GM10248 (cell line): ENCODE measurements at regions not wholly inside any gene's neighbourhood (a gene's known extent, or its start where the extent isn't known, plus 50 kb on each side); places are given as distances from the start of the nearest gene placed in this dataset.

ENCODE experiments used
- CTCF ChIA-PET: fragments of 300-600 bp; sonication (Branson Sonifier 250); formaldehyde crosslinking; extraction: SDS; loops from one replicate; lab custom pipeline; 2021; ENCODE audit warnings: antibody characterized with exemption; lab: Yijun Ruan, JAX
- POLR2A ChIA-PET: fragments of 350-650 bp; sonication (Branson Sonifier 250); formaldehyde crosslinking; extraction: SDS; loops from one replicate; lab custom pipeline; 2020; ENCODE audit warnings: antibody characterized with exemption; lab: Yijun Ruan, JAX
- DNase-seq: peaks from one replicate; pipeline ENCODE4 v3.0.0; 2012; ENCODE audit errors: extremely low spot score
- TF ChIP-seq, protein P1 (sequence below): IDR thresholded peaks from 2 replicates; pipeline ENCODE4 v1.5.1; 2012; ENCODE audit warnings: mild to moderate bottlenecking, low read depth; ENCODE audit errors: extremely low read depth, missing control alignments, control extremely low read depth

DNA sequence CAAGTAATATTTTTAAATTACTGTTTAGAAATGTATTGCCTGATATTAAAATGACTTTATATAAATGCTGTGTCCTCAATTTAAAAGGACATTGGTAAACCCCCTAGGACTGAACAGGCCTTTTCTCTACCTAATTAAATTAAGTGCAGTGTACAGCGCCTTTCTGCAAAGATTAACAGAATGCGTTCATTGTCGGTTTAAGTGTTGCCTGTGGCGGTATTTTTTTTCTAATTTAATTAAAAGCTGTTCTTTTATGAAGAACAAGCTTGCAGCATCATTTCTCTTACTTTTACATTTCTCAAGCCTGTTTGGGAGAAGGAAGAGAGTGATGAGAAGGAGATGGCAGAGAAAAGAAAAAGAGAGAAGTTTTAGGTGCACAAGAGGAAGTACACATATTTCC is 344.9 kb downstream of the CPS1 start:
- POLR2A ChIA-PET: no interaction called here
- no peak for DNase-seq
- TF ChIP-seq, protein P1, sequence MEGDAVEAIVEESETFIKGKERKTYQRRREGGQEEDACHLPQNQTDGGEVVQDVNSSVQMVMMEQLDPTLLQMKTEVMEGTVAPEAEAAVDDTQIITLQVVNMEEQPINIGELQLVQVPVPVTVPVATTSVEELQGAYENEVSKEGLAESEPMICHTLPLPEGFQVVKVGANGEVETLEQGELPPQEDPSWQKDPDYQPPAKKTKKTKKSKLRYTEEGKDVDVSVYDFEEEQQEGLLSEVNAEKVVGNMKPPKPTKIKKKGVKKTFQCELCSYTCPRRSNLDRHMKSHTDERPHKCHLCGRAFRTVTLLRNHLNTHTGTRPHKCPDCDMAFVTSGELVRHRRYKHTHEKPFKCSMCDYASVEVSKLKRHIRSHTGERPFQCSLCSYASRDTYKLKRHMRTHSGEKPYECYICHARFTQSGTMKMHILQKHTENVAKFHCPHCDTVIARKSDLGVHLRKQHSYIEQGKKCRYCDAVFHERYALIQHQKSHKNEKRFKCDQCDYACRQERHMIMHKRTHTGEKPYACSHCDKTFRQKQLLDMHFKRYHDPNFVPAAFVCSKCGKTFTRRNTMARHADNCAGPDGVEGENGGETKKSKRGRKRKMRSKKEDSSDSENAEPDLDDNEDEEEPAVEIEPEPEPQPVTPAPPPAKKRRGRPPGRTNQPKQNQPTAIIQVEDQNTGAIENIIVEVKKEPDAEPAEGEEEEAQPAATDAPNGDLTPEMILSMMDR: no peak
- CTCF ChIA-PET: no interaction called here

DNA sequence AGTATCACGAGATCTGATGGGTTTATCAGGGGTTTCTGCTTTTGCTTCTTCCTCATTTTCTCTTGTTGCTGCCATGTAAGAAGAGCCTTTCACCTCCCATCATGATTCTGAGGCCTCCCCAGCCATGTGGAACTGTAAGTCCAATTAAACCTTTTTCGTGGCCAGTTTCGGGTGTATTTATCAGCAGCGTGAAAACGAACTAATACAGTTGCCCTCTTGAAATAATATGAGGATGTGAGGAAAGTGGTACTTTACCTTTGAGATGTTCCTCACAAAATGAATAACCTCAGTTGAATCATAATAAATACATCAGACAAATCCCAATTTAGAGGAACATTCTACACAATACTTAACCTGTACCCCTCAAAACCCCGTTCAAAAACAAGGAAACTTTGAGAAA is 356.4 kb downstream of the CPS1 start:
- ChIA-PET CTCF (no interaction called here), POLR2A (no interaction called here)
- DNase-seq: no peak
- TF ChIP-seq, protein P1: no peak

DNA sequence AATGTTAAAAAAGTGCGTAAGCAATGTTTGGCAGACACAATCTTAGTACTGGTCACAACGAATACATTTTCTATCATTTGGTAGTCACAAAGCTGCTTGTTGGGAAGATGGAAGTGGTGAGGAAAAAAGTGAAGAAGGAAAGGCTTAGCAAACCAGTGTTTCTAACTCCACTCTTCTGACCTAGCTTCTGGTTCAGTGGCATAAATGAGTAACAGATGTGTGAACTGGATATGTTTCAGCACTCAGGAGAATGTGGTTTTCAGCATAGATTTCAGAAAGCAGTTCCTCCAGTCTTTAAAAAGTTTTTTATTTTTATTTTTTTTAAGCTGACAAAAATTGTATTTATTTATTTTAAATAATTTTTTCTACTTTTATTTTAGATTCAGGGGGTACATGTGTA is 357.1 kb downstream of the CPS1 start:
- no peak for DNase-seq
- ChIA-PET POLR2A (no interaction called here), CTCF (no interaction called here)
- TF ChIP-seq, protein P1: no peak

DNA sequence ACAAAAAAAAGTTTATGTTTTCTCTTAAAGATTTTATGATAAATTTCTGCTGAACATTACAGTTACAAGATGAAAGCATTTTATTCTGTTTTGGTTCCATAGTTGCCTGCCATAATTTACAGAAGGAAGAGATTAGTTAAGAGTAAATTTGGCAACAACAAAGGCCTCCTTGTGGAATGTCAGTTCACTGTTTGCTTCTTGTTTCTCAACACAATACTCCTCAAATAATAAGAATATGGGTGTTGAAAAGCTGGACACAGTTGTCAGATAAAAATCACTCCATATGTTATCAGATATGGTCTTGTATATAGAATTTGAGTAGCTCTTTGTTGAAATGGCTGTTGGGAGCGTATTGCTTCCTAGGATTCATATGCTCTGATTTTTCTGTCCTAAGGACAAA is 359.5 kb downstream of the CPS1 start:
- CTCF ChIA-PET: interaction anchor here (0.7 kb wide), 1 partner anchor 16 kb away, joined by 3 read pairs; no protein-coding TSS in a partner anchor

DNA sequence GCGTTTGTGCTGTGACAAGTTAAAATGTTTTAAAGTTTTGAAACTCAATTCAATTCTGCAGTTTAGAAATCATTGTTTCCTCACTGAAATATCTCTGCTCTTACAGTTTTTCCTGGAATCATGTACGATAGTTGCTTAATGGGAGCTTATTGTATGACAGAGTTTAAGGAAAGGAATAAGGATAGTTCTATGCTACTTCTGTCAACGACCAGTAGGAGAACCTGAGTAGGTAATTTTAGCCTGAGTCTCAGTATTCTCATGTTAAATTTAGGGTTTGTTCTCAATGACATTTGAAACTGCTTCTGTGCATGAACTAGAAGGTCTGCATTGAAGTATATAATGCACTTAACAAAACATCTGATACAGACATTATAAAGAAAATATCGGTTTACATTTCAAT is 361.1 kb downstream of the CPS1 start:
- CTCF ChIA-PET: no interaction called here
- no peak for DNase-seq
- POLR2A ChIA-PET: no interaction called here
- TF ChIP-seq, protein P1: no peak

More for the DNA sequence above, 359.5 kb downstream of the CPS1 start:
- POLR2A ChIA-PET: no interaction called here
- DNase-seq: no peak
- TF ChIP-seq, protein P1: no peak

DNA sequence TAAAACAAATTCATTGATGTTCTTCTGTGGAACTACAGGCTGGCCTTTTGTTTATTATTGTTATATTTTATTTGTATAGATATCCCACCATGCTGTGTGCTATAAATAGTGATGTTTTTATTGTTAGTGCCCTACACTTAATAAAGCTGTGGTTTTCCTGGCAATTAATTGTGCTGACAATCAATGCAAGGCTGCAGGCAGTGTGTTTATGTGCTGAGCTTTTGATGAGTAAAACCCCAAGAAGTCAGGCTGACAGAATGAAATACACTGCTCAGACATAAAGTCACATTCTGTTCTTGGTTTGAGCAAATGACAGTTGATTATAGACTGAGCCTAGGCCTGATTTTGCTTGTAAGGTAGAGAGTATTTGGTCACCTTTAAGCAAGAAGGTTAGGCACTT is 362.7 kb downstream of the CPS1 start:
- TF ChIP-seq, protein P1: no peak
- POLR2A ChIA-PET: no interaction called here
- no peak for DNase-seq
- CTCF ChIA-PET: interaction anchor here (0.7 kb wide), 1 partner anchor 12 kb away, joined by 3 read pairs; no protein-coding TSS in a partner anchor
